ENCODE measurements at regions not wholly inside any gene's neighbourhood (a gene's known extent, or its start where the extent isn't known, plus 50 kb on each side); places are given as distances from the start of the nearest gene placed in this dataset.

DNA sequence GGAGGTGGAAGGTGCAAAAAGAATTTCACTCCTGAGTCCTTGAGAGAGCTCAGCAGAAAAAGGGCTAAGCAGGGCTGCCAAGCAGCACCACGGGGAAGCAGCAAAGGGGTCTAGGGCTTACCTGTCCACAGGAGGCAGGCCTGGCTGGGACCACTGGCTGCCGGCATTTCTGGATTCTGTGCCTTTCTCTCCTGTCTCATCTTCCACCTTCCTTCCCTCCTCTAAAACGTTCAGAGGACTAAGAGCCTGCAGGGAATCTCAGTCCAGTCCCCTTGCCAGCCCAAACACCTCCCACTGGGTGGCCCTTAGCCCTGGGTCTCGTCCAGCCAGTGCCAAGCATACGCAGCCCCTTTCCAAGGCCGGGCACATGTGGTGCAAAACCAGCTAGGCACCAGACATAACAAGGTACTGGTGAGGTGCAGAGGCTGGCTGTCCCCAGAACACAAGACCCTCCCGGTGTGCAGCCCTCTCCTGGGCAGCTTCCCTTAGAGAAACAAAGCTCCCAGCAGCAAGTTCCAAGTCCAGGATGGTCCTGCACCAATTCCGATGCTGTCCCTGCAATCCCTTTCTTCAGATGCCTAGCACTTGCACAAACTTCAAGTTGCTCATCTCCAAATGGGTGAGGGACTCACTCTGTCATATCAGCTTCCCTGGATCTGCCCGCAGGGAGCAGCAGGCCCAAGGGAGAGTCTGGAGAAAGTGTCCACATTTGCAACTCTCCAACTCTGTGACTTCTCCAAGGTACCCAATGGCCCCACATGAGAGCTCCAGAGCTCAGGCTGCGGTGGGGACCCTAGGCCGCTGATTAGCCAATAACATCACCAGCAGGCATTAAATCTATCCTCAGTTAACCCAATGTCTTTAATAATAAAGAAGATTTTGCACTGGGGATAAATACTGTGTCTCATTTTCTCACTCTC is 126.3 kb downstream of the C5orf15 start:
- ChIA-PET POLR2A (no interaction called here), CTCF (interaction anchor here (1.2 to 1.3 kb wide), 2 partner anchors 28 to 732 kb away, joined by 3 to 4 read pairs; no protein-coding TSS in a partner anchor)
- no peak overlapping the region for H3K4me3 ChIP-seq (ENCODE audit: low read depth, low read length)
- TF ChIP-seq, protein P1, sequence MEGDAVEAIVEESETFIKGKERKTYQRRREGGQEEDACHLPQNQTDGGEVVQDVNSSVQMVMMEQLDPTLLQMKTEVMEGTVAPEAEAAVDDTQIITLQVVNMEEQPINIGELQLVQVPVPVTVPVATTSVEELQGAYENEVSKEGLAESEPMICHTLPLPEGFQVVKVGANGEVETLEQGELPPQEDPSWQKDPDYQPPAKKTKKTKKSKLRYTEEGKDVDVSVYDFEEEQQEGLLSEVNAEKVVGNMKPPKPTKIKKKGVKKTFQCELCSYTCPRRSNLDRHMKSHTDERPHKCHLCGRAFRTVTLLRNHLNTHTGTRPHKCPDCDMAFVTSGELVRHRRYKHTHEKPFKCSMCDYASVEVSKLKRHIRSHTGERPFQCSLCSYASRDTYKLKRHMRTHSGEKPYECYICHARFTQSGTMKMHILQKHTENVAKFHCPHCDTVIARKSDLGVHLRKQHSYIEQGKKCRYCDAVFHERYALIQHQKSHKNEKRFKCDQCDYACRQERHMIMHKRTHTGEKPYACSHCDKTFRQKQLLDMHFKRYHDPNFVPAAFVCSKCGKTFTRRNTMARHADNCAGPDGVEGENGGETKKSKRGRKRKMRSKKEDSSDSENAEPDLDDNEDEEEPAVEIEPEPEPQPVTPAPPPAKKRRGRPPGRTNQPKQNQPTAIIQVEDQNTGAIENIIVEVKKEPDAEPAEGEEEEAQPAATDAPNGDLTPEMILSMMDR (IDR thresholded peaks at IDR 0.05; ENCODE audit: insufficient read depth, low read length, missing control alignments), result no peak
- no peak for DNase-seq (ENCODE audit: low read depth, low spot score)

DNA sequence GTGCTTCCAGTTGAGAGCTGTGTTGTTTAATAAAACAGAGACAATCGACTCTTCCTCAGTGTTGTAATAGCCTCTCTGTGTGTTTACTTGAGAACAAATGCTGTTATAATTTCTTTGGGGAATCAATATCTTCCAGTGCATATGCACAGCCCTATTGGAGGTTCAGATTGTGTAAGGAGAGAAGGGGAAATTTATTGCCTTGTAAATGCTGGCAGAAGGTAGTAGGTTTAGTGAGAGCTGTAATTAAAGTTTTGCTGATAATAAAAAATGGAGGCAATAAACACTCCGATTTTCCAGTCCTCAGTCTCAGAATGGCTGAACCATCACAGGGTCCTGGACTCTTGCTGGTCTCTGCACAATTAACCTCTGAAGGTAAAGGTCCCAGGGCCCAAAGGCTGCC is 128.3 kb downstream of the C5orf15 start:
- TF ChIP-seq, protein P1 (IDR thresholded peaks at IDR 0.05; ENCODE audit: insufficient read depth, low read length, missing control alignments), result no peak
- ChIA-PET CTCF (no interaction called here), POLR2A (no interaction called here)
- no peak overlapping the region for H3K4me3 ChIP-seq (ENCODE audit: low read depth, low read length)
- no peak for DNase-seq (ENCODE audit: low read depth, low spot score)

- H3K4me3 ChIP-seq (ENCODE audit: low read depth, low read length), result no peak overlapping the region
- no peak for DNase-seq (ENCODE audit: low read depth, low spot score)
- POLR2A ChIA-PET, result no interaction called here
- TF ChIP-seq, protein P1 (IDR thresholded peaks at IDR 0.05; ENCODE audit: insufficient read depth, low read length, missing control alignments), result no peak
- CTCF ChIA-PET, result no interaction called here
Measured at GRCh38 chr5:133839721-133840120, 128.7 kb downstream of the C5orf15 start.

GRCh38 chr5:133839090-133839489 is 129.3 kb downstream of the C5orf15 start:
- ChIA-PET POLR2A (no interaction called here), CTCF (interaction anchor here (2.1 kb wide), 1 partner anchor 30 kb away, joined by 9 read pairs; no protein-coding TSS in a partner anchor)
- TF ChIP-seq, protein P1 (IDR thresholded peaks at IDR 0.05; ENCODE audit: insufficient read depth, low read length, missing control alignments), result no peak

GRCh38 chr5:133838286-133838685 is 130.1 kb downstream of the C5orf15 start:
- TF ChIP-seq, protein P1 (IDR thresholded peaks at IDR 0.05; ENCODE audit: insufficient read depth, low read length, missing control alignments), result no peak
- POLR2A ChIA-PET, result no interaction called here
- CTCF ChIA-PET, result interaction anchor here (1.2 to 2.1 kb wide), 2 partner anchors 10 to 31 kb away, joined by 3 to 9 read pairs; no protein-coding TSS in a partner anchor
- no peak overlapping the region for H3K4me3 ChIP-seq (ENCODE audit: low read depth, low read length)
- DNase-seq (ENCODE audit: low read depth, low spot score), result no peak

More at GRCh38 chr5:133839090-133839489, 129.3 kb downstream of the C5orf15 start:
- no peak overlapping the region for H3K4me3 ChIP-seq (ENCODE audit: low read depth, low read length)
- DNase-seq (ENCODE audit: low read depth, low spot score), result no peak

DNA sequence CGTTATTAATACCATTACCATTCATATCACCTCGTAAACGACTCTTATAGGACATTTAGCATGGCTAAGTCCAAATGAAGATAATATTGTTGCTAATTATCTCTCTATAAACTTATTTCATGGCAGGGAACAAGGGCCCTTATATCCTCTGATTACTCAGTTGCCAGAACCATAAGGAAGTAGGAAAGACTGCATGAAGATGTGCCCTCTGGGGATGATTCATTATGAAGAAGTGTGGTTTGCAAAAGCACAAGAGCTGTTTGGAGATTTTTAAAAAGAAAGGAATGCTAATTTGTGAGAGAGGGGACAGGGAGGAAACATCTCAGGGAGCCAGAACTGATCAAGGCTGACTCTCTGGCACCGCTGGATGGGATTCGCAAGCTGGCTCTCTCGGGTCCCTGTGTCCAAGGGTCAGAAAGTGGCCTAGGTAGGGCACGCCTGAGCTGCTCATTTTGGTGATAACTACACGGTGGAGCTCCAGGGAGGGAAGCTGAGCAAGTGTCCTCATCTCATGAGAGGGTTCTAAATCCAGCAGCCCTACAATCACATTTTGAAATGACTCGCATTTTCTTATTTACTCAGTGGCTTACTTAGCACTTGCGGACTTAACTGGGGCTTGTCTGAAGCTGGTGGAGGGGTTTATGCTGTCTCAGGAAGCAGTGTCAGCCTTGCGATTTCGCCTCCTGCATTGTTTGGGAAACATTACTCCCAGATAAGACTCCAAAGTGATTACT is 136.8 kb downstream of the C5orf15 start:
- H3K4me3 ChIP-seq (ENCODE audit: low read depth, low read length), result no peak overlapping the region
- ChIA-PET POLR2A (no interaction called here), CTCF (interaction anchor here (2.4 kb wide), 1 partner anchor 38 kb away, joined by 8 read pairs; no protein-coding TSS in a partner anchor)
- TF ChIP-seq, protein P1 (IDR thresholded peaks at IDR 0.05; ENCODE audit: insufficient read depth, low read length, missing control alignments), result no peak
- no peak for DNase-seq (ENCODE audit: low read depth, low spot score)
